ENCODE measurements at regions not wholly inside any gene's neighbourhood (a gene's known extent, or its start where the extent isn't known, plus 50 kb on each side); places are given as distances from the start of the nearest gene placed in this dataset.

GRCh38 chr15:35993196-35993595, 447.2 kb upstream of the DPH6 start:
- TF ChIP-seq REST (IDR thresholded peaks at IDR 0.05; ENCODE audit: insufficient read depth in 1 of 2, low read depth in 2 of 2, low read length in 2 of 2), result no peak
- TF ChIP-seq SIN3A (IDR thresholded peaks at IDR 0.05; ENCODE audit: borderline replicate concordance, insufficient read depth, low read length), result no peak
- no peak for TF ChIP-seq FOXP2 (optimal IDR thresholded peaks at IDR 0.05; ENCODE audit: borderline replicate concordance, extremely low read depth, extremely low read length, insufficient read depth)
- no peak for TF ChIP-seq POLR2AphosphoS5 (IDR thresholded peaks at IDR 0.05; ENCODE audit: low read depth, low read length)
- TF ChIP-seq TAF1 (IDR thresholded peaks at IDR 0.05; ENCODE audit: borderline replicate concordance, insufficient read depth, low read length), result no peak

- TF ChIP-seq SIN3A (IDR thresholded peaks at IDR 0.05; ENCODE audit: borderline replicate concordance, insufficient read depth, low read length), result no peak
- no peak for TF ChIP-seq FOXP2 (optimal IDR thresholded peaks at IDR 0.05; ENCODE audit: borderline replicate concordance, extremely low read depth, extremely low read length, insufficient read depth)
- no peak for TF ChIP-seq TAF1 (IDR thresholded peaks at IDR 0.05; ENCODE audit: borderline replicate concordance, insufficient read depth, low read length)
- no peak for TF ChIP-seq POLR2AphosphoS5 (IDR thresholded peaks at IDR 0.05; ENCODE audit: low read depth, low read length)
- TF ChIP-seq REST (IDR thresholded peaks at IDR 0.05; ENCODE audit: insufficient read depth in 1 of 2, low read depth in 2 of 2, low read length in 2 of 2), result no peak
These were observed 448.9 kb upstream of the DPH6 start for GRCh38 chr15:35994876-35995275.

GRCh38 chr15:35998663-35999602, 453.0 kb upstream of the DPH6 start:
- no peak for TF ChIP-seq FOXP2 (optimal IDR thresholded peaks at IDR 0.05; ENCODE audit: borderline replicate concordance, extremely low read depth, extremely low read length, insufficient read depth)
- no peak for TF ChIP-seq SIN3A (IDR thresholded peaks at IDR 0.05; ENCODE audit: borderline replicate concordance, insufficient read depth, low read length)
- no peak for TF ChIP-seq REST (IDR thresholded peaks at IDR 0.05; ENCODE audit: insufficient read depth in 1 of 2, low read depth in 2 of 2, low read length in 2 of 2)

- no peak for TF ChIP-seq POLR2AphosphoS5 (IDR thresholded peaks at IDR 0.05; ENCODE audit: low read depth, low read length)
- TF ChIP-seq SIN3A (IDR thresholded peaks at IDR 0.05; ENCODE audit: borderline replicate concordance, insufficient read depth, low read length), result no peak
- no peak for TF ChIP-seq REST (IDR thresholded peaks at IDR 0.05; ENCODE audit: insufficient read depth in 1 of 2, low read depth in 2 of 2, low read length in 2 of 2)
- no peak for TF ChIP-seq TAF1 (IDR thresholded peaks at IDR 0.05; ENCODE audit: borderline replicate concordance, insufficient read depth, low read length)
- no peak for TF ChIP-seq FOXP2 (optimal IDR thresholded peaks at IDR 0.05; ENCODE audit: borderline replicate concordance, extremely low read depth, extremely low read length, insufficient read depth)
These were observed 459.0 kb upstream of the DPH6 start for GRCh38 chr15:36004891-36005490.
